NCI-H2171 (cell line): ENCODE measurements at regions not wholly inside any gene's neighbourhood (a gene's known extent, or its start where the extent isn't known, plus 50 kb on each side); places are given as distances from the start of the nearest gene placed in this dataset.
"Not testable (repeated sequence)": the region's sequence is repeated elsewhere in the genome, so short reads cannot be mapped to it uniquely, and the experiment has no call there.

ENCODE experiments used
- DNase-seq: peaks from one replicate; lab custom pipeline; 2025; lab: John Stamatoyannopoulos, UW

- DNase-seq, result no peak
Measured at GRCh38 chr15:55126111-55126510, 70.6 kb downstream of the RSL24D1 start.

- no peak for DNase-seq
Measured at GRCh38 chr15:55124616-55125015, 72.1 kb downstream of the RSL24D1 start.

GRCh38 chr15:55118344-55118870, 78.3 kb downstream of the RSL24D1 start:
- no peak for DNase-seq

GRCh38 chr15:55116636-55117035, 80.1 kb downstream of the RSL24D1 start:
- no peak for DNase-seq

GRCh38 chr15:55113736-55114135, 83.0 kb downstream of the RSL24D1 start:
- no peak for DNase-seq

GRCh38 chr15:55112706-55113105, 84.0 kb downstream of the RSL24D1 start:
- DNase-seq, result no peak

- no peak for DNase-seq
Measured at GRCh38 chr15:55110446-55110845, 86.3 kb downstream of the RSL24D1 start.

GRCh38 chr15:55108858-55109518, 87.8 kb downstream of the RSL24D1 start:
- DNase-seq, result peak; percentile 62

GRCh38 chr15:55108448-55108847, 88.3 kb downstream of the RSL24D1 start:
- no peak for DNase-seq

GRCh38 chr15:55106155-55106554, 90.6 kb downstream of the RSL24D1 start:
- no peak for DNase-seq

GRCh38 chr15:55094136-55094535, 102.6 kb downstream of the RSL24D1 start:
- no peak for DNase-seq

- DNase-seq, result no peak
Measured at GRCh38 chr15:55088207-55088606, 108.5 kb downstream of the RSL24D1 start.

- DNase-seq, result no peak
Measured at GRCh38 chr15:55084673-55085072, 112.1 kb downstream of the RSL24D1 start.

- no peak for DNase-seq
Measured at GRCh38 chr15:55084216-55084615, 112.5 kb downstream of the RSL24D1 start.

GRCh38 chr15:55077052-55077451, 119.7 kb downstream of the RSL24D1 start:
- not testable (repeated sequence) for DNase-seq

GRCh38 chr15:55074431-55074830, 122.3 kb downstream of the RSL24D1 start:
- DNase-seq, result no peak

GRCh38 chr15:55063970-55064369, 132.8 kb downstream of the RSL24D1 start:
- DNase-seq, result not testable (repeated sequence)

GRCh38 chr15:55060836-55061235, 135.9 kb downstream of the RSL24D1 start:
- peak; percentile 93 for DNase-seq

- DNase-seq, result no peak
Measured at GRCh38 chr15:55056500-55056899, 140.2 kb downstream of the RSL24D1 start.

GRCh38 chr15:55044162-55044561, 152.6 kb downstream of the RSL24D1 start:
- DNase-seq, result no peak

GRCh38 chr15:55037071-55037470, 159.7 kb downstream of the RSL24D1 start:
- DNase-seq, result no peak

- DNase-seq, result no peak
Measured at GRCh38 chr15:55035749-55036148, 161.0 kb downstream of the RSL24D1 start.

GRCh38 chr15:55033574-55033973, 163.2 kb downstream of the RSL24D1 start:
- no peak for DNase-seq

- DNase-seq, result no peak
Measured at GRCh38 chr15:55031727-55032126, 165.0 kb downstream of the RSL24D1 start.
